ENCODE measurements at regions not wholly inside any gene's neighbourhood (a gene's known extent, or its start where the extent isn't known, plus 50 kb on each side); places are given as distances from the start of the nearest gene placed in this dataset.

- ATAC-seq (no peak), DNase-seq (ENCODE audit: low spot score) (no peak)
- H3K27me3 Mint-ChIP-seq (ENCODE audit: low read depth) = peaks cover 18% of the 10 kb centered on the region
- H3K4me1 Mint-ChIP-seq = peaks cover 29% of the 10 kb centered on the region
- H3K4me3 Mint-ChIP-seq = no peak overlapping the region
- ChIA-PET POLR2A (no interaction called here), CTCF (no interaction called here)
- TF ChIP-seq, protein P1, sequence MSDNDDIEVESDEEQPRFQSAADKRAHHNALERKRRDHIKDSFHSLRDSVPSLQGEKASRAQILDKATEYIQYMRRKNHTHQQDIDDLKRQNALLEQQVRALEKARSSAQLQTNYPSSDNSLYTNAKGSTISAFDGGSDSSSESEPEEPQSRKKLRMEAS (CRISPR knock-in tag; IDR thresholded peaks at IDR 0.05) = no peak
- TF ChIP-seq PRRX2 (CRISPR knock-in tag; IDR thresholded peaks at IDR 0.05) (no peak), ARID4B (CRISPR knock-in tag; IDR thresholded peaks at IDR 0.05; ENCODE audit: borderline replicate concordance) (no peak), SP1 (CRISPR knock-in tag; conservative IDR thresholded peaks at IDR 0.05) (no peak), ZNF219 (CRISPR knock-in tag; IDR thresholded peaks at IDR 0.05; ENCODE audit: borderline replicate concordance) (no peak), AR (CRISPR knock-in tag; IDR thresholded peaks at IDR 0.05) (no peak), ZNF416 (CRISPR knock-in tag; IDR thresholded peaks at IDR 0.05) (no peak), ERG (CRISPR knock-in tag; IDR thresholded peaks at IDR 0.05) (no peak), NFATC4 (CRISPR knock-in tag; IDR thresholded peaks at IDR 0.05) (no peak), SOX15 (CRISPR knock-in tag; IDR thresholded peaks at IDR 0.05) (no peak), CBFB (CRISPR knock-in tag; IDR thresholded peaks at IDR 0.05; ENCODE audit: low read depth) (no peak), NR1H2 (CRISPR knock-in tag; IDR thresholded peaks at IDR 0.05) (no peak), ZNF138 (CRISPR knock-in tag; conservative IDR thresholded peaks at IDR 0.05) (no peak), TEAD1 (CRISPR knock-in tag; IDR thresholded peaks at IDR 0.05) (no peak), TCF7 (CRISPR knock-in tag; IDR thresholded peaks at IDR 0.05; ENCODE audit: low read depth) (no peak), KAT7 (CRISPR knock-in tag; IDR thresholded peaks at IDR 0.05; ENCODE audit: borderline replicate concordance) (no peak), ATF2 (CRISPR knock-in tag; IDR thresholded peaks at IDR 0.05; ENCODE audit: borderline replicate concordance, low read depth) (no peak)
- TF ChIP-seq, protein P2, sequence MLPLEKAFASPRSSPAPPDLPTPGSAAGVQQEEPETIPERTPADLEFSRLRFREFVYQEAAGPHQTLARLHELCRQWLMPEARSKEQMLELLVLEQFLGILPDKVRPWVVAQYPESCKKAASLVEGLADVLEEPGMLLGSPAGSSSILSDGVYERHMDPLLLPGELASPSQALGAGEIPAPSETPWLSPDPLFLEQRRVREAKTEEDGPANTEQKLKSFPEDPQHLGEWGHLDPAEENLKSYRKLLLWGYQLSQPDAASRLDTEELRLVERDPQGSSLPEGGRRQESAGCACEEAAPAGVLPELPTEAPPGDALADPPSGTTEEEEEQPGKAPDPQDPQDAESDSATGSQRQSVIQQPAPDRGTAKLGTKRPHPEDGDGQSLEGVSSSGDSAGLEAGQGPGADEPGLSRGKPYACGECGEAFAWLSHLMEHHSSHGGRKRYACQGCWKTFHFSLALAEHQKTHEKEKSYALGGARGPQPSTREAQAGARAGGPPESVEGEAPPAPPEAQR (CRISPR knock-in tag; IDR thresholded peaks at IDR 0.05) = no peak
- TF ChIP-seq, protein P3, sequence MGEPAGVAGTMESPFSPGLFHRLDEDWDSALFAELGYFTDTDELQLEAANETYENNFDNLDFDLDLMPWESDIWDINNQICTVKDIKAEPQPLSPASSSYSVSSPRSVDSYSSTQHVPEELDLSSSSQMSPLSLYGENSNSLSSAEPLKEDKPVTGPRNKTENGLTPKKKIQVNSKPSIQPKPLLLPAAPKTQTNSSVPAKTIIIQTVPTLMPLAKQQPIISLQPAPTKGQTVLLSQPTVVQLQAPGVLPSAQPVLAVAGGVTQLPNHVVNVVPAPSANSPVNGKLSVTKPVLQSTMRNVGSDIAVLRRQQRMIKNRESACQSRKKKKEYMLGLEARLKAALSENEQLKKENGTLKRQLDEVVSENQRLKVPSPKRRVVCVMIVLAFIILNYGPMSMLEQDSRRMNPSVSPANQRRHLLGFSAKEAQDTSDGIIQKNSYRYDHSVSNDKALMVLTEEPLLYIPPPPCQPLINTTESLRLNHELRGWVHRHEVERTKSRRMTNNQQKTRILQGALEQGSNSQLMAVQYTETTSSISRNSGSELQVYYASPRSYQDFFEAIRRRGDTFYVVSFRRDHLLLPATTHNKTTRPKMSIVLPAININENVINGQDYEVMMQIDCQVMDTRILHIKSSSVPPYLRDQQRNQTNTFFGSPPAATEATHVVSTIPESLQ (CRISPR knock-in tag; IDR thresholded peaks at IDR 0.05) = no peak
- TF ChIP-seq, protein P4, sequence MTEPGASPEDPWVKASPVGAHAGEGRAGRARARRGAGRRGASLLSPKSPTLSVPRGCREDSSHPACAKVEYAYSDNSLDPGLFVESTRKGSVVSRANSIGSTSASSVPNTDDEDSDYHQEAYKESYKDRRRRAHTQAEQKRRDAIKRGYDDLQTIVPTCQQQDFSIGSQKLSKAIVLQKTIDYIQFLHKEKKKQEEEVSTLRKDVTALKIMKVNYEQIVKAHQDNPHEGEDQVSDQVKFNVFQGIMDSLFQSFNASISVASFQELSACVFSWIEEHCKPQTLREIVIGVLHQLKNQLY (CRISPR knock-in tag; IDR thresholded peaks at IDR 0.05) = no peak
- peaks cover 17% of the 10 kb centered on the region for H3K9me3 Mint-ChIP-seq
- H3K36me3 Mint-ChIP-seq = peaks cover 7% of the 10 kb centered on the region; the same call in 1 of the 2 replicates
- H3K27ac Mint-ChIP-seq = no peak overlapping the region
These were observed 355.8 kb upstream of the VSTM2A start for GRCh38 chr7:54186336-54186735.

Measured in WTC11 (cell line).